Trophoblast cell (in vitro differentiated cells and primary cell): ENCODE measurements at regions not wholly inside any gene's neighbourhood (a gene's known extent, or its start where the extent isn't known, plus 50 kb on each side); places are given as distances from the start of the nearest gene placed in this dataset.

ENCODE experiments used
- DNase-seq, 2 donors: peaks; one replicate each; pipeline ENCODE4 v3.0.0-alpha.2; 2016
- H2AFZ ChIP-seq: 2 replicates; pipeline ENCODE4 v1.6.1; 2013; ENCODE audit warnings: low read length, moderate library complexity, mild to moderate bottlenecking; ENCODE audit not compliant: insufficient read depth, poor library complexity
- H2AK5ac ChIP-seq: 2 replicates; pipeline ENCODE4 v1.6.1; 2013; ENCODE audit warnings: mild to moderate bottlenecking, low read length
- H2BK120ac ChIP-seq: 2 replicates; pipeline ENCODE4 v1.6.1; 2013; ENCODE audit warnings: low read length, mild to moderate bottlenecking, moderate library complexity; ENCODE audit not compliant: insufficient read depth, poor library complexity
- H2BK12ac ChIP-seq: 2 replicates; pipeline ENCODE4 v1.6.1; 2013; ENCODE audit warnings: mild to moderate bottlenecking, low read length, moderate library complexity
- H2BK5ac ChIP-seq: 2 replicates; pipeline ENCODE4 v1.6.1; 2013; ENCODE audit warnings: low read length, low read depth, moderate library complexity, mild to moderate bottlenecking; ENCODE audit not compliant: poor library complexity
- H3K14ac ChIP-seq: 2 replicates; pipeline ENCODE4 v1.6.1; 2013; ENCODE audit warnings: mild to moderate bottlenecking, low read length
- H3K18ac ChIP-seq: 2 replicates; pipeline ENCODE4 v1.6.1; 2013; ENCODE audit warnings: mild to moderate bottlenecking, low read length
- H3K23ac ChIP-seq: 2 replicates; pipeline ENCODE4 v1.6.1; 2013; ENCODE audit warnings: low read length
- H3K27ac ChIP-seq: 2 replicates; pipeline ENCODE4 v1.5.1; 2013; ENCODE audit warnings: low read depth, mild to moderate bottlenecking, inconsistent platforms, low read length, moderate library complexity
- H3K27me3 ChIP-seq: 2 replicates; pipeline ENCODE4 v1.6.1; 2013; ENCODE audit warnings: inconsistent platforms, mild to moderate bottlenecking, low read length, moderate library complexity; ENCODE audit not compliant: insufficient read depth
- H3K36me3 ChIP-seq, 2 experiments: 1 replicate in 1 of 2; 2 replicates in 1 of 2; pipeline ENCODE4 v1.6.1; 2013; ENCODE audit warnings: low read length in 2 of 2, mild to moderate bottlenecking in 2 of 2, moderate library complexity in 1 of 2; ENCODE audit not compliant: insufficient read depth in 2 of 2, control insufficient read depth in 1 of 2
- H3K4ac ChIP-seq: 2 replicates; pipeline ENCODE4 v1.6.1; 2013; ENCODE audit warnings: low read depth, mild to moderate bottlenecking, low read length, moderate library complexity
- H3K4me1 ChIP-seq, 2 experiments: 1 replicate in 1 of 2; 2 replicates in 1 of 2; pipeline ENCODE4 v1.6.1; 2013; ENCODE audit warnings: low read length in 2 of 2, mild to moderate bottlenecking in 2 of 2, moderate library complexity in 1 of 2; ENCODE audit not compliant: insufficient read depth in 2 of 2, control insufficient read depth in 1 of 2
- H3K4me2 ChIP-seq: 2 replicates; pipeline ENCODE4 v1.6.1; 2013; ENCODE audit warnings: inconsistent platforms, mild to moderate bottlenecking, low read length, moderate library complexity
- H3K4me3 ChIP-seq: 2 replicates; pipeline ENCODE4 v1.5.1; 2013; ENCODE audit warnings: mild to moderate bottlenecking, low read depth, low read length, inconsistent platforms
- H3K79me1 ChIP-seq: one replicate; pipeline ENCODE4 v1.6.1; 2013; ENCODE audit warnings: low read length
- H3K79me2 ChIP-seq: 2 replicates; pipeline ENCODE4 v1.6.1; 2013; ENCODE audit warnings: low read length, mild to moderate bottlenecking; ENCODE audit not compliant: control insufficient read depth, insufficient read depth, poor library complexity
- H3K9ac ChIP-seq: 2 replicates; pipeline ENCODE4 v1.6.1; 2013; ENCODE audit warnings: mild to moderate bottlenecking, low read length
- H3K9me3 ChIP-seq: 2 replicates; pipeline ENCODE4 v1.6.1; 2013; ENCODE audit warnings: low read depth, mild to moderate bottlenecking, control low read depth, inconsistent platforms, low read length; ENCODE audit not compliant: insufficient read depth
- H4K12ac ChIP-seq: 2 replicates; pipeline ENCODE4 v1.6.1; 2013; ENCODE audit warnings: low read depth, mild to moderate bottlenecking, low read length, moderate library complexity
- H4K8ac ChIP-seq: 2 replicates; pipeline ENCODE4 v1.6.1; 2013; ENCODE audit warnings: low read depth, mild to moderate bottlenecking, low read length, moderate library complexity
- H4K91ac ChIP-seq: one replicate; pipeline ENCODE4 v1.6.1; 2013; ENCODE audit warnings: low read depth, mild to moderate bottlenecking, low read length, moderate library complexity
- WGBS: extraction: QIAGEN DNeasy Blood & Tissue Kit; methylation state at CpG from one replicate; pipeline ENCODE4 v1.1.7; 2013; ENCODE audit warnings: missing lambda C conversion rate; ENCODE audit not compliant: insufficient read length, insufficient coverage; ENCODE audit errors: extremely low coverage; 5-methylcytosine and 5-hydroxymethylcytosine counted together

- Histone ChIP-seq H3K4me2 (no peak overlapping the region), H2BK12ac (no peak overlapping the region), H2AFZ (no peak overlapping the region), H3K27me3 (no peaks in the 10 kb centered on the region), H4K91ac (no peak overlapping the region), H3K18ac (no peak overlapping the region), H3K9me3 (no peaks in the 10 kb centered on the region), H3K9ac (no peak overlapping the region), H3K27ac (no peak overlapping the region), H3K14ac (no peak overlapping the region), H2BK120ac (no peak overlapping the region), H3K4me1 (no peaks in the 10 kb centered on the region), H4K12ac (no peak overlapping the region), H3K36me3 (no peaks in the 10 kb centered on the region), H3K4ac (no peak overlapping the region), H3K79me2 (no peaks in the 10 kb centered on the region), H3K4me3 (no peak overlapping the region), H3K79me1 (no peaks in the 10 kb centered on the region), H2AK5ac (no peak overlapping the region), H2BK5ac (no peak overlapping the region), H4K8ac (no peak overlapping the region), H3K23ac (no peak overlapping the region)
- WGBS: no CpG with 5 or more reads among the region's 1 CpG
- DNase-seq: no peak
Observed at GRCh38 chr5:68489556-68489955, 274.0 kb downstream of the PIK3R1 start.

DNA sequence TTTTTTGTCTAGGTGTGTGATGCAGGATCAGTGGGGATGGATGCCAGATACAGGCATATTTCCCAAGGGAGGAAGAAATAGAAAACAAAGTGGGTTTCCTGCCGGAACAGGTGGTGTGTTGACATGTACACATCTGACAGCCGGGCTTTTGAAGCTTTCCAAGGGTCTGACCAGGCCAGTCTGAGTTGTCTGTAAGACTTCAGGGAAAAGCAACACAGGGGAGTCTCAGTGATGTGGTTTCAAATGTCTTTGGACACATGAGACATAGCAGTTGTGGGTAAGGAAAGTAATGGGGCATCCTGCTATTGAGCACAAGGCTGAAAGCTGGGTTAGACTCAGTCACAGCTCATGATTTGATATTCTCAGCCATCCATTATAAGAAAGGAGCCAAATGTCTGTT, 274.9 kb downstream of the PIK3R1 start:
- no peak for DNase-seq
- Histone ChIP-seq H2AK5ac (no peak overlapping the region), H2AFZ (no peak overlapping the region), H3K18ac (no peak overlapping the region), H4K8ac (no peak overlapping the region), H2BK120ac (no peak overlapping the region), H3K79me2 (no peaks in the 10 kb centered on the region), H4K12ac (no peak overlapping the region), H3K79me1 (peaks cover under 1% of the 10 kb centered on the region), H3K4ac (no peak overlapping the region), H3K9me3 (no peaks in the 10 kb centered on the region), H3K23ac (no peak overlapping the region), H2BK12ac (no peak overlapping the region), H3K14ac (no peak overlapping the region), H3K4me1 (no peaks in the 10 kb centered on the region), H2BK5ac (no peak overlapping the region), H3K27ac (no peak overlapping the region), H3K4me2 (no peak overlapping the region), H3K9ac (no peak overlapping the region), H3K36me3 (no peaks in the 10 kb centered on the region), H4K91ac (no peak overlapping the region), H3K27me3 (no peaks in the 10 kb centered on the region), H3K4me3 (no peak overlapping the region)
- no CpG with 5 or more reads among the region's 2 CpGs for WGBS

GRCh38 chr5:68494771-68495170, 279.2 kb downstream of the PIK3R1 start:
- H3K4me2 ChIP-seq: no peak overlapping the region
- no peak overlapping the region for H4K12ac ChIP-seq
- H2AK5ac ChIP-seq: no peak overlapping the region
- H3K27me3 ChIP-seq: no peaks in the 10 kb centered on the region
- no peak overlapping the region for H3K4me3 ChIP-seq
- H3K79me2 ChIP-seq: no peaks in the 10 kb centered on the region
- no peak overlapping the region for H3K14ac ChIP-seq
- H2BK5ac ChIP-seq: no peak overlapping the region
- H3K18ac ChIP-seq: no peak overlapping the region
- H3K23ac ChIP-seq: no peak overlapping the region
- H3K9me3 ChIP-seq: peaks cover 3% of the 10 kb centered on the region
- H4K91ac ChIP-seq: no peak overlapping the region
- no peaks in the 10 kb centered on the region for H3K36me3 ChIP-seq
- WGBS: no CpG with 5 or more reads among the region's 1 CpG
- H2AFZ ChIP-seq: no peak overlapping the region
- H3K79me1 ChIP-seq: peaks cover 2% of the 10 kb centered on the region
- no peaks in the 10 kb centered on the region for H3K4me1 ChIP-seq
- H3K27ac ChIP-seq: no peak overlapping the region
- no peak for DNase-seq
- no peak overlapping the region for H3K4ac ChIP-seq
- no peak overlapping the region for H2BK12ac ChIP-seq
- H2BK120ac ChIP-seq: no peak overlapping the region
- no peak overlapping the region for H3K9ac ChIP-seq
- no peak overlapping the region for H4K8ac ChIP-seq

GRCh38 chr5:68499987-68500386, 284.4 kb downstream of the PIK3R1 start:
- no peak overlapping the region for H2BK12ac ChIP-seq
- WGBS: no CpG with 5 or more reads among the region's 4 CpGs

More at GRCh38 chr5:68499987-68500386, 284.4 kb downstream of the PIK3R1 start:
- peaks cover 0 to 4% of the 10 kb centered on the region in 2 experiments for H3K4me1 ChIP-seq
- H3K79me2 ChIP-seq: peaks cover 1% of the 10 kb centered on the region
- H2BK5ac ChIP-seq: no peak overlapping the region
- no peaks in the 10 kb centered on the region for H3K27me3 ChIP-seq
- H3K23ac ChIP-seq: no peak overlapping the region
- H2AFZ ChIP-seq: no peak overlapping the region
- DNase-seq: peak in 1 of 2 donors; percentile 86
- H3K18ac ChIP-seq: no peak overlapping the region
- no peak overlapping the region for H4K12ac ChIP-seq
- no peak overlapping the region for H2BK120ac ChIP-seq
- H4K91ac ChIP-seq: no peak overlapping the region
- peaks cover 3% of the 10 kb centered on the region for H3K9me3 ChIP-seq
- H3K4me3 ChIP-seq: no peak overlapping the region
- no peak overlapping the region for H3K14ac ChIP-seq
- H4K8ac ChIP-seq: no peak overlapping the region
- peaks cover 22% of the 10 kb centered on the region for H3K79me1 ChIP-seq
- H2AK5ac ChIP-seq: no peak overlapping the region
- no peak overlapping the region for H3K4ac ChIP-seq
- H3K27ac ChIP-seq: no peak overlapping the region
- no peaks in the 10 kb centered on the region for H3K36me3 ChIP-seq
- no peak overlapping the region for H3K4me2 ChIP-seq
- no peak overlapping the region for H3K9ac ChIP-seq
